NCI-H510A (cell line): ENCODE measurements at regions not wholly inside any gene's neighbourhood (a gene's known extent, or its start where the extent isn't known, plus 50 kb on each side); places are given as distances from the start of the nearest gene placed in this dataset.
A peak's percentile ranks its signal among the peaks of the same experiment; 100 is the strongest.

Source experiments
- DNase-seq: peaks from one replicate; lab custom pipeline; 2025; lab: John Stamatoyannopoulos, UW

DNA sequence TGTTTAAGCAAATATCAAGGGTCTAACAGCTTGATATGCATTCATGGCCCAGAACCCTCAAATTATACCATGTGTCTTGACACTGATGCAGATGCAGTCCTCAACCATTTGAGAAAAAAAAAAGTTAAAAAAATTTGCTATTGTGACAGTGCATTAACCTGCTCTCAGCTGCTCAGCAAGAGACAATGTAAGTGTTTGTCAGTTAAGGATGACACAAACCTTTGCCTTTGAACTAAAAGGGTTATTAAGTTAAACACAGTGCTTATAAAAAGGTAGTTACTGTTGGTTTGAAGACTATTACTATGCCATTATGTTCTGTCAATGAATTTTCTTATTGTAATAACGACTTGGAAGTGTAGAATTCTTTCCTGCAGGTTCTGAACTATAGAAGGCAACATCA is 655.6 kb upstream of the NEGR1 start:
- DNase-seq = no peak

DNA sequence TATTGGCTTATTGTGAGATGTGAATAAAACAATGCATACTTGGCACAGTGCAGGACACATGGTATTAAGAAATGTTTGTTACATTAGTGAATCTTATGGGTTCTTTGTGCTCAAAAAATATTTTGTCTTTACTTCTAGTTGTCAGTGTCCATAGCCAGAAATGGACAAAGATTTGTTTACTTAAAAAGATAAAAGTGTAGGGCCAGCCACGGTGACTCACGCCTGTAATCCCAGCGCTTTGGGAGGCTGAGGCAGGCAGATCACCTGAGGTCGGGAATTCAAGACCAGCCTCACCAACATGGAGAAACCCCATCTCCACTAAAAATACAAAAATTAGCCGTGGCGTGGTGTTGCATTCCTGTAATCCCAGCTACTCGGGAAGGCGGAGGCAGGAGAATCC is 654.6 kb upstream of the NEGR1 start:
- DNase-seq = no peak

DNA sequence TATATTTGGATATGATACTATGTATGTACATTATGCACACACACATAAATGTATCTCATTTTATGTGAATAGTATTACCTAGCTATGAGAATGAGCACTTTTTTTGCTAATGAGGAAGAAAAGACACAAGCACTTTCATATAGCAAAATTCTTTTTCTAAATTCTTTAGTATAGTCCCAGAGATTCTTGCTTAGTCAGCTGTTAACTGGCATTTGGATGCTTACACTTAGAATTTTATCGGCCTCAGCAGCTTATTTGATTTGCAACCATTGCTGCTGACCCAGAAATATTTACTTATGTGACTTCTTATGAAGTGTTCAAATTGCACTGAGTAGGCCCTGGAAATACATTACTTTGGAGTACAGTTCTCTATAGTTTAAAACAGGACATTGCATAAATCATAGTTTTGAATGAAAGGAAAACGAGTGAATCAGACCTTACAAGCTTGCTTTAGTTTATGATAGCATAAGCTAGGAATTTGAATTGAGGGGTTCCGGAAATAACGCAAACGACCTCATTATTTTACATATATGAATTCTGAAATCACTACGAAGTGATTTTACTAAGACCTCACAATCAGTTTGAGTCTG is 653.9 kb upstream of the NEGR1 start:
- DNase-seq = no peak

DNA sequence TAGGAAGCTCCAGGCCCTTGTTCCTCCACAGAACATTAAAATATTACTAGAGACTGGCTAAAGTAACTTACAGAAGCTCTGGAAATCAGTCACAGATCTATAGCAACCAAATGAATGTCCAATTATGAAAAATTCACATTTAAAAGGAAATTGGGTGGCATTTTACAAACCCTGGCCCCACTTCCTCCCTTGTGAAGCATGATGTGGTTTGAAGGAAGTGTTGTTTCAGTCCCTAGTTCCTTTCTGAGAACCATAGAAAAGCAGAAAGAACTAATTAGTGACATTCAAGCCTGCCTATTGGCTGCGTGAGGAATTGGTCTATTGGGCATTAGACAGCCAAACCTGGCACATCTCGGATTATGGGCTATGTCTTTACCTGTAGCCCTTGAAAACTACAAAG is 649.7 kb upstream of the NEGR1 start:
- no peak for DNase-seq

DNA sequence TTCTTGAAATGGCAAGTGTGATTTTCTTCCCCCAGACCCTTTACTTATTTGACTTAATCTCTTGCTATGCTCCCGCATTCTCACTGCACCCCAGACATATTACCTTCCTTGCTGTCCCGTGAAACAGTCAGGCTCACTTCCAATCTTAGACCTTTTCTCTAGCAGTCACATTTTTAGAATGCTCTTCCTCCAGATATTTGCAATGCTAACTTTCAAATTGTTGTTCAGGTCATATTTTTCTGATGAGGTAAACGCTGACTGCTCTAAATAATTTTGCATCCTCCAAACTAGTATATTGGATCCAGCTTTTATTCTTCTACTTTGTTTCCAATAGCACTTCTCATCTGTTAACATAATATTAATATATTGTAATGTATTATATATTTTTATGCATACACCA is 648.2 kb upstream of the NEGR1 start:
- DNase-seq = no peak

DNA sequence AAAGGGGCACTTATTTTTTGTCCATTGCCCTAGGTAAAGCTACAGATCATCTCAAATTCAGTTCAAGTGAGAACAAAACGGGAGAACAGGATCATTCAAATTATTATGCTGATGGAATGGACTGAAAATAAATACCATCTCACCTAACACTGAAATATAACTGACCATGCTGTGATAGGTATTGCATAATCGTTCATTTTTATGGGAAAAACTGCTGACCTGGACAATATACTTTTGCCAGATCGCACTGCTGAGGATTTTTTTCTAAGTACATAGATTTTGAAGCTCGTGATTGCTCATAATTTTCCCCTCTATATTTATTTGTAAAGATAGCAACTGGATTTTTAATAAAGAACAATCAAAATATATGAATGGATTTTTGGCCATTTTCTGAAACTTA is 636.6 kb upstream of the NEGR1 start:
- DNase-seq = no peak

DNA sequence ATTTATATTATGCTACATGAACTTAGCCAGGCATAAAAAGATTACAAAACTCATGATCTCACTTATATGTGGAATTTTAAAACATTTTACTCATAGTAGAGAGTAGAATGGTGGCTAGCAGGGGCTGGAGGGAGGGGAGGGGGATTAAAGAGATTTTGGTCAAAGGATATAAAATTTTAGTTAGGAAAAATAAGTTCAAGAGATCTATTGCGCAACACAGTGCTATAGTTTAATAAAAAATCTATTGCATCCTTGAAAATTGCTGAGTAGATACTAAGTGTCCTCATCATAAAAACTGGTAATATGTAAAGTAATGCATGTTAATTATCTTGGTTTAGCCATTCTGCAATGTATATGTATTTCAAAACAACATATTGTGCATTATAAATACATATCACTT is 635.6 kb upstream of the NEGR1 start:
- DNase-seq = no peak

DNA sequence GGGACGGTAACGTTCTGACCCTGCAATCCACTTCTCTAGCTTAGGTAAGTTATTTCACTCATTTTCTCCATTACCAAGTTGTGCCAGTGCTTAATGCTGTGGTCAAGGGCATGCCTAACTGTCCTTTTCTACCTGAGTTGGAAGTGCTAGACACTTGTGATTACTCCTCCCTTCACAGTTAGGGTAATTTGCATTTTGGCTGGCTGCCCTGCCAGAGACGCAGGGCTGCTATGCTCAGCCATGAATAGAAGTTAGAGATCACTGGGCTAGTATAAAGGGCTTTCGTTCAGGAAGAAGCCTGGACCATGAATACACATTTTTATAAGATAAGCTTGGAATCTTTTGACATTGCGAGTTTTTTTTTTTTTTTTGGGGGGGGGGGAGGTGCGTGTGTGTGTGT is 633.2 kb upstream of the NEGR1 start:
- DNase-seq = peak; percentile 20

DNA sequence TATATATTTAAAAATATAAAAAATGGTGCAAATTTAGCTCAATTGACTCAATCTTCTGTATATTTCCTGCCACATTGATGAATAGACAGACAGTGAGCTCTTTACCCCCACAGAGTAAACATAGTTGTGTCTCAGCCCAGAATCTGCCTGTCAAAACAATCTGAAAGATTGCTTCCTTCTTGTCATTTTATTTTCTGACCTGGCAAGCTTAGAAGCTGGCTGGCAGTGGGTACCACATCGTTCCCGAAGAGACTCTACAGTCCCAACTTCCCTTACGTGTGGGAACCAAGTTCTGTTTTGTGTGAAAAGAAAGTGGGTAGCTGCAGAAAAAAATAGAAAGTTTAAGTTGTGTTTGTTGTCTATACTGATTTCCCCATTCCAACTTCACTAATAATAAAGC is 629.3 kb upstream of the NEGR1 start:
- DNase-seq = no peak

DNA sequence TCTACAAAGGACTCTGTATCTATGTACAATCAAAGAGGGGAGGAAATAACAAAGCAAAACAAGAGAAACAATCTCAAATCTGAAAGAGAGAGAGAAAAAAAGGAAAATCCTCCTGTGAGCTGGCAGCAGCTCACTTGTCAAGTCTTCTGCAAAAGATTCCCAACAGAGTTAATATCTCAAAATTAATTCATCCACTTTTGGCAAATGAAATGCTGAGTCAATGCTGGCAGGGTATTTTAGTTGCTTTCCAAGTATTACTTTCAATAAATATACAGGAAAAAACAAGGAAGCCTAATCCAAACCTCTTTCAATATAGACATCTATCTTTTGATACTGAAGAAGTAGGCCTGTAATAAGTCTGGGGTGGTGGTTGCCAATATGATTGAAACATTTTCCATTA is 613.9 kb upstream of the NEGR1 start:
- no peak for DNase-seq

DNA sequence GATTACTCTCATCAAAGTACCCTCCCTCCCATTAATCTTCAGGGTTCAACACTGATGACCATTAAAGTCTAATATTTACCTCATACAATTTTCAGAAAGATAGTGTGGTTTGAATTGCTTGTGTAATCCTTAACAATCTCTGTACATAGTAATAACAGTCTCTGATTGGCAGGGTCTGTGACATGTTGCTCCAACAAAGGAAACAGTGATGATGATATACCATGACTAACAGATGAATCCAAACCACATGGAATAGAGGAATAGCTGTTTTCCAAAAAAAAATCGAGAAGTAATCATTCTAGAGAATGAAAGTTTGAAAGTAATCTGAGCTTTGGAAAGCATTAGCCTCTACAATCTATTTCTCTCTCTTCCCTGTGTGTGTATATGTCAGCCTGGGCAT is 610.1 kb upstream of the NEGR1 start:
- no peak for DNase-seq

DNA sequence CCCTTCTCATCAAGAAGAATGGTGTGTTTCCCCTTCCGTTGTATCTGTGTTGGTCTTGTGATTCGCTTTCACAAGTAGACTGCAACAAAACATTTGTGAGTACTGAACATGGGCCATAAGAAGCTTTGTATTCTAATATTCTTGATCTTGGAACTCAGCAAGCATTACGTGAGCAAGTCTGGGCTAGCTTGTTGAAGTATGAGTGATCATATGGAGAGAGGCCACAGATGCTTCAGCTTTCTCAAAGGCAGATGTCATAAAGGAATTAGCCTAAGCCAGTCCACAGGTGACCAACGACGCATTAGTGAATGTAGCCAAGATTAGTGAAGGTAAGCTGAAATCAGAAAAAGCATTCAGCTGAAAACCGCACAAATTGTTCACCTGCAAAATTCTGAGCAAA is 609.6 kb upstream of the NEGR1 start:
- no peak for DNase-seq

DNA sequence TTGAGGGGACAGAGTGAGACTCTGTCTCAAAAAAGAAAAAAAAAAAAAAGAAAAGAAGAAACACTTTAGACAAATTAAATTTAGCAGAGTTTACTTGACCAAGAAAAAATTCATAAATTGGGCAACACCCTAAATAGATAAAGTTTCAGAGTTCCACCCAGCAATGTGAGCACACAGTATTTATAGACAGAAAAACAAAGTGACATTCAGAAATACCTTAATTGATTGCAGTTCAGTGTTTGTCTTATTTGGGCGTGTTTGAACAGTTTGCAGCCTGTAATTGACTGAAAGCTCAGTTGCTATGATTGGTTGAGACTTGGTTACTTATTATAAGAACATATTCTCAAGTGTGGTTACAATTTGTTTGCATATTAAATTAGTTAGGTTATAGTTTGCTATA is 603.5 kb upstream of the NEGR1 start:
- DNase-seq = no peak

DNA sequence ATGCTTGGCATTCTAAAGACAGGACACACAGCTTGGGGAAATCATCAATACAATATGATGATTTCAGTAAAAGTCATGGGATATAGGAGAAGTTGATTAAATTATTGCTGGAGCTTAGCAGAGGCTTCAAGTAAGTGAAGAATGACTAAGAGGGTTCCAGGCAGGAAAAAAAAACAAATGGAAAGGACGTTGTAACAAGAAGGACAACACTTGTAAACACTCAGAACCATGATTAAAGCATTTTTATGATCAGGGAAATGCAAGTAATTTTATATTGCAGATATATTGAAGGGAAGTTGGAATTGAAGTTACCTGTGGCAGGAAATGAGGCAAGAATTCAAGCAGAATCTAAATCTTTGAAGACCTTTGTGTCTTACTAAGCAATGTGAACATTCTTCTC is 602.7 kb upstream of the NEGR1 start:
- no peak for DNase-seq

DNA sequence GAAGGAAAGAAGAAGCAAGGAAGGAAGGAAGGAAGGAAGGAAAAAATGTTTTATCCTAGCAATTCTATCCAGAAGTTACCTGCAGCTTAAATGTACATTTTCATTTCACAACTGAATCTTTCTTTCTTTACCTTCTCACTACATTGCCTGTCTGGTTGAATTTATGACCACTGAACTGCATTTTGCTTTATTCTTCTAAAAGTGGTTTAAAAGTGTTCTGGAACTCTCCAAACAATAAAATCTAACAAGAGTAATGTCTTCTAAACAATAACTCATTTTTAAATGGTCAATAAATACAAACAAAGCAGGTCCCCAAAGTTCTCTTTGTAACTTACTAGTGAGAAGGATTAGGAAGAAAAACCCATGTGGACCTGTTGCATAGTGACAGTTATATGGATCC is 587.5 kb upstream of the NEGR1 start:
- DNase-seq = no peak

DNA sequence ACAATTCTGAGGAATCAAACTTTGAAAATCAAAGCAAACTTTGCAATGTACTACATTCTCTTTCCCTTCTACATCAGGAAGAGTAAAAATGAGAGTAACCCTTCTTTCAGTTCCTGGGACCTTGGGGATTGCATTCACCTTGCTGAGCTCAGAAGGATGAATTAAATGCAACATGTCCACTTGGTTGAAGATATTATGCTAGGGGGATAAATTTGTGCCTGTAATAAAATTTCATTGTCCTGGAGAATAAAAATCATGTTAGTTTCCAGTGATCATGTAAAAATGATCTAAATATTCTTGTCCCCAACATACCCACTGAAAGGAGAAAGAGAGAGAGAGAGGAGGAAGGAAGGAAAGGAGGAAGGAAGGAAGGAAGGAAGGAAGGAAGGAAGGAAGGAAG is 587.1 kb upstream of the NEGR1 start:
- no peak for DNase-seq

DNA sequence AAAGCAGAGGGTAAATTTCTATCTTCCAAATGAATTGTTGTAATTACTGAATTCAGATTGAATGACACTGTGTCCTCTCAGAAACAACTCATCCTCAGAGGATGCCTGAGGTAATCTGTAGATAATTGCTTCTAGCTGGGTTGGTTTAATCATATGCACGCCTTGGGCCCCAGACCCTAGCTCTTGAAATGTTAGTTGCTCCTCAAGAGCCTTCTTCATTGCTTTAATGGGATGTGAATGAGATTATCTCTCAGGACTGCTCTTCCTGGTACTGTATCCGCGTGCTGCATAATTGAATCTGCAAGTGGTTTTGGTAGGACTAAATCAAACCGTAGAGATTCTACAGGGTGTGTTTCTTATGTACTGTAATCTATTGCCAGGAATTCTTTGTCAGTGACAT is 569.3 kb upstream of the NEGR1 start:
- no peak for DNase-seq

DNA sequence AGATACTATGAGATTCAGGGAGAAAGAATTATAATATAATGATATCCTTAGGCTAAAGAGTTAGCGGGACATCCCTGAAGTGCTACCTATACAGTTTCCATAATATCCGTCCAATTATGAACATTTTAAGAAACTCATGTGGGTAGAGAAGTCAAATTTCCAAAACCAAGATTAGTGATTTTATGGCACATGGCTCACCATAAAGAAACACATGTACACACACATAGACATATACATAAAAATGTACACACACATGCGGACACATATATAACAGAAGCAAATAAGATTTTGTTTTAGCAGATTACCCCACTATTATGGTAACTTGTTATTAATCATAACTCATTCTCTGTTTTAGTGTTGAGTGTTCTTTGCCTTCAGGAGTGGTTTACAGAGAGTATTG is 566.7 kb upstream of the NEGR1 start:
- no peak for DNase-seq

DNA sequence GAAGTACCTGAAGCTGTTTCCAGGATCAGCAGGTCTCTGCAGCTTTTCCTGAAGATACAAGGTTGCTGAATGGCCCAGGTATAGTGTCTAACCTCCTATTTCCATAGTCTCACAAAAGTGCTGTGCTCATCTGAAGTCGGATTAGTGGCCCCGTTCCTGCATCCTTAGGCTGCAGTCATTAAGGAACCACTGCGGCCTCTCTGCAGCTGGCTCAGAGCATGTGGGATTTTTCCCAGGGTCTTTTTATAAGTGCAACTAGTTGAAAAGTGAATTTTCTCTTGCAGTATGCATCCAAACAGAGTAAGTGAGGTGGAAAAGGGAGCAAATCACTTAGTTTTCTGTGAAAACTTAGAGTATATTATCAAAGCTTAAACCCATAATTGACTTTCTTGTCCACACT is 565.3 kb upstream of the NEGR1 start:
- no peak for DNase-seq

DNA sequence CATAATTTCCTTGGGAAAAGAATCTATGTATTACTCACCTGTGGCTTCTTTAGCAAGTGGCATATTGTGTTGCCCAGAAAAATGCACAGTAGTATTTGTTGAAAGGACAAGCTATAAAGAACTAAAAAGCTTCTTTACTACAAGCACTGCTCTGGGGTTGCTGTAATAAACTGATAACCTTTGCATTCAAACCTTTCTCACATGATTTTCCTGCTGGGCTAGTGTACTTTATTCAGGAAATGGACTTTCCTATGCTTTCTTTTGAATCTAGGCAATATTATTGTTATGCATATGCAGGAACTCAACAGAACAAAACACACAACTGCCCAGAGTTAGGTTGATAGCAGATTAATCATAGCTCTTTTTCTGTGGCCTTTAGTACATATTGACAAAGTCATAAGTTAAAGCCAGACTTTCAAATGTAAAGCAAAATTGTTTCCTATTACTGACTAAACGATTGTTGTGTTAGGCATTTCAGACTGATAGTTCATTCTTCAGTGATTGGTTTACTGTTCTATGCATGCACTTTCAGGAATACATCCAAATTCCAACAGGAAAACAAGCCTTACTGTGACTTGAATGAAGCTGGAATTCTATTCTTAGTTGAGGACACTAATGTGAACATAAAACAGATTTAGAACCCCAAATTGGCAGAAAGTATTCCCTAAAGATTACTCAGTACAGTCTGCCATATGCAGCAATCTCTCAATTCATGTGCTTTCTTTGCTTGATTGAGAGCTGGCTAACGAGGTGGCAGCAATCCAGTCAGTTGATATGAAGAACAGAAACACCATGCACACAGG is 564.3 kb upstream of the NEGR1 start:
- no peak for DNase-seq

DNA sequence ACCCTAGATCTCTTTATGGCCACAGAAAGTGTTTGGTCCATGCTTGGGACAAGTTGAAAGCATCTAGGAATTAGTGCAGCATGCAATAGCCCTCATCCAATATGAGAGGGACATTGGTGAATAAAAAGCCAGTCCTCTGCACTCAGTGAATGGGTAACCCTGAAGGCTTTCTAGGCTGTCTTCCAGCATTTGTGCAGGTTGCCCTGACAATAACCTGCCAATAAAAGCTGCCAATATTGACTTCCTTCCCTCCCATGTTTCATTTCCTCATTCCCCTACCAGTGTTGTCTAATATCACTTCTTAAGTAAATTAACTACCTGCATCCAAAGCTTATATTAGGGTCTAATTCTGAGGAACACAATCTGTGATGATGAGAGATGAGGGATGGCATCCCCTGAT is 563.6 kb upstream of the NEGR1 start:
- no peak for DNase-seq

DNA sequence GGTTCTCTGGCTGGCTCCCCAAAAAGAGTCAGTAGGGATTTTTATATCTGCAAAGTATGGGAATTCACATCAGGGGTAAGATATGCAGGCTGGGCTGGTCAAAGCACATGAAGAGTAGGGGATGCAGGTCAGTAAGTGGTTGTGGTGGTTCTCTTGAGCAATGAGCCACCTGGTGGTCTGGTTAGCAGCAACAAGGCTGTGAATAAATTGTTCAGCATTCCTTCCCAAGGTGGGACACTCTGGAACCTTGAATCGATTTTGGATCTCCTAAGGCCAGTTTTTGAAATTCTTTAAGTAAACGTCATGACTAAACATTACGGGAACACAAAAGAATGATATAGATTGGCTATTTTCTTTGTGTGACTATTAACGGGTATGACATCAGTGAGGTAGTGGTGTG is 563.0 kb upstream of the NEGR1 start:
- no peak for DNase-seq

DNA sequence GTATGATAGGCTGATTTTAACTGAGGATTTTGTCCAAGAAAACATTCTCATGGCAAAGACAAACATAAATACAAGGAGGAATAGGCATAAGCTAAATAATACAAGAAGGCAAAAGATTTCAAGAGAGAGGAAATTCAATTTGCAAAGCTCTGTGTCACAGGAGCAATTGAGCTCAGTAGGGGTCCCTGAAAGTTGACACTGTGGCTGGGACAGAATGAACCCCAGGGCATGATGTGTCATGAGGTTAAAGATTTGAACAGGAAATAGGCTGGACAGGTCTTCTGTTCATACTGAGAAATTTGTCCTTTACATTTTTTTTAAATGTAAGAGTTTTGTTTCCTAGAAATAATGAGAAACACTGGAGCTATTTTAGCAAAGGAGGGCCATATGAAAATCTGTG is 555.4 kb upstream of the NEGR1 start:
- no peak for DNase-seq
